ENCODE measurements at regions not wholly inside any gene's neighbourhood (a gene's known extent, or its start where the extent isn't known, plus 50 kb on each side); places are given as distances from the start of the nearest gene placed in this dataset.
"Not testable (repeated sequence)": the region's sequence is repeated elsewhere in the genome, so short reads cannot be mapped to it uniquely, and the experiment has no call there.

DNA sequence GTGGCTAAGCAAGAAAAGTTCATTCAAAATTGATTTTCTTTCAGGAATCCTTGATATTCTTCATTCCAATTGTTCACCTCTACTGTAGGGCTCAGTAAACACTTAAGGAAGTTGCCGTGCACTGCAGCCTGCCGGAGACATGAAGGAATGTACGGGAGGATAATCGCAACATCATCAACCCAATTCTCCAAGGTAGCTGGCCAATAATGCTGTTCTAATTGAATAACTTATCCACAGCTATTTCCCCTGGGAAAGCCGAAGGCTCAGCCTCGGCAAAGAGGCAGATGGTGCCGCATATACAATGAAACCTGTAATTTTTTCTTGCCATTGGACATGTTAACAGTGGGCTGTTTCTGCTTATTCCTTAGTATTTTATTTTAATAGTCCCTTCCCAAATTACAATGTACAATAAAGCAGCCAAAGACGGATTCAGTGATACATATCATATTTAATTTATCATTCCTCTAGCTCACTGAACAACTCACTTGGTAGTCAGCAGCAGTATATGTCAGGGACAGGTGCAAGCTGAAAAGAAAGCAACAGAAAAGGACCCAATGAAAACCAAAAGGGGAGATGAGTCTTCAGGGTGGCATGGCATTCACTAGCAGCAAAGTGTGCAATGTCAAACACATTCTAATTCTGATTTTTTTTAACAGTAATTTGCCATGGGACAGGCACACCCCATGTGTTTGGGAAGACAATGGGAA, 420.5 kb upstream of the KLF12 start:
- Histone ChIP-seq H3K79me1 (ENCODE audit: low read length) (no peaks in the 10 kb centered on the region), H4K5ac (ENCODE audit: low read length) (no peak overlapping the region), H3K4me2 (ENCODE audit: low read length) (no peak overlapping the region), H3K18ac (ENCODE audit: low read length) (no peak overlapping the region), H3K79me2 (ENCODE audit: control insufficient read depth, insufficient read depth, low read length) (no peaks in the 10 kb centered on the region), H3K4me3 (ENCODE audit: low read length) (no peak overlapping the region), H3K4me1 (ENCODE audit: control insufficient read depth, low read depth, low read length) (no peaks in the 10 kb centered on the region), H2BK120ac (ENCODE audit: low read depth, low read length) (no peak overlapping the region), H3K56ac (ENCODE audit: low read length) (no peak overlapping the region), H2BK15ac (replicated peaks; ENCODE audit: low read depth) (no peak overlapping the region), H4K8ac (ENCODE audit: low read depth, low read length) (no peak overlapping the region), H3K23ac (ENCODE audit: low read length) (no peak overlapping the region), H3K36me3 (ENCODE audit: control insufficient read depth, insufficient read depth, low read length) (no peaks in the 10 kb centered on the region), H3K9ac (ENCODE audit: low read length) (no peak overlapping the region), H2AK5ac (ENCODE audit: low read length) (no peak overlapping the region), H3K4ac (ENCODE audit: low read depth, low read length) (no peak overlapping the region), H2BK5ac (ENCODE audit: low read length) (no peak overlapping the region), H3K27me3 (ENCODE audit: insufficient read depth, low read length, poor library complexity) (no peaks in the 10 kb centered on the region), H3K27ac (ENCODE audit: low read depth, low read length) (no peak overlapping the region)
- WGBS (ENCODE audit: extremely low coverage, insufficient coverage, low lambda C conversion rate) = no CpG with 5 or more reads among the region's 8 CpGs
- no peak for DNase-seq

DNA sequence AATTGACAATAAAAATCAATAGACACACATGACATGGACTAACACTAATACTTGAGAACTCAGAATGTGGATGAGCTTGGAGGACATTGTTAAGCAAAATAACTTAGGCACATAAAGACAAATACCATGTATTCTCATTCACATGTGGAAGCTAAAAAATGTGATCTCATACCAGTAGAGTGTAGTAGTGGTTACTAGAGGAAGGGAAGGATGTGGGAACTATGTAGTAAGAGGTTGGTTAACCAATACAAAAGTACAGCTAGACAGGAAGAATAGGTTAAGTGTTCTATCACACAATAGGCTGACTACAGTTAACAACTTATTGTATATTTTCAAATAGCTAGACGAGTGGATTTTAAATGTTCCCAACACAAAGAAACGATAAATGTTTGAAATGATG, 415.8 kb upstream of the KLF12 start:
- H3K4me1 ChIP-seq (ENCODE audit: control insufficient read depth, low read depth, low read length) = no peaks in the 10 kb centered on the region
- no peak overlapping the region for H3K23ac ChIP-seq (ENCODE audit: low read length)
- no peaks in the 10 kb centered on the region for H3K79me2 ChIP-seq (ENCODE audit: control insufficient read depth, insufficient read depth, low read length)
- no peak overlapping the region for H2AK5ac ChIP-seq (ENCODE audit: low read length)
- no peak overlapping the region for H3K27ac ChIP-seq (ENCODE audit: low read depth, low read length)
- no peak overlapping the region for H2BK5ac ChIP-seq (ENCODE audit: low read length)
- no peak overlapping the region for H3K4ac ChIP-seq (ENCODE audit: low read depth, low read length)
- no CpG with 5 or more reads among the region's 2 CpGs for WGBS (ENCODE audit: extremely low coverage, insufficient coverage, low lambda C conversion rate)
- H4K5ac ChIP-seq (ENCODE audit: low read length) = no peak overlapping the region
- no peak overlapping the region for H3K9ac ChIP-seq (ENCODE audit: low read length)
- peak; percentile 29 for DNase-seq
- H3K4me3 ChIP-seq (ENCODE audit: low read length) = no peak overlapping the region
- H2BK120ac ChIP-seq (ENCODE audit: low read depth, low read length) = no peak overlapping the region
- no peak overlapping the region for H3K18ac ChIP-seq (ENCODE audit: low read length)
- H3K36me3 ChIP-seq (ENCODE audit: control insufficient read depth, insufficient read depth, low read length) = no peaks in the 10 kb centered on the region
- H4K8ac ChIP-seq (ENCODE audit: low read depth, low read length) = no peak overlapping the region
- H3K4me2 ChIP-seq (ENCODE audit: low read length) = no peak overlapping the region
- no peak overlapping the region for H2BK15ac ChIP-seq (replicated peaks; ENCODE audit: low read depth)
- H3K79me1 ChIP-seq (ENCODE audit: low read length) = no peaks in the 10 kb centered on the region
- H3K27me3 ChIP-seq (ENCODE audit: insufficient read depth, low read length, poor library complexity) = no peaks in the 10 kb centered on the region
- H3K56ac ChIP-seq (ENCODE audit: low read length) = no peak overlapping the region

DNA sequence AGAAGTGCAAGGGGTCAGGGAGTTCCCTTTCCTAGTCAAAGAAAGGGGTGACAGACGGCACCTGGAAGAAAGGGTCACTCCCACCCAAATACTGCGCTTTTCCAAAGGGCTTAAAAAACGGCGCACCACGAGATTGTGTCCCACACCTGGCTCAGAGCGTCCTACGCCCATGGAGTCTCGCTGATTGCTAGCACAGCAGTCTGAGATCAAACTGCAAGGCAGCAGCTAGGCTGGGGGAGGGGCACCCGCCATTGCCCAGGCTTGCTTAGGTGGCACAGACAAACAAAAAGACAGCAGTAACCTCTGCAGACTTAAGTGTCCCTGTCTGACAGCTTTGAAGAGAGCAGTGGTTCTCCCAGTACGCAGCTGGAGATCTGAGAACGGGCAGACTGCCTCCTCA, 402.4 kb upstream of the KLF12 start:
- H3K4me1 ChIP-seq (ENCODE audit: control insufficient read depth, low read depth, low read length); DNase-seq; H4K8ac ChIP-seq (ENCODE audit: low read depth, low read length); H2BK5ac ChIP-seq (ENCODE audit: low read length); H3K79me2 ChIP-seq (ENCODE audit: control insufficient read depth, insufficient read depth, low read length); H3K4me3 ChIP-seq (ENCODE audit: low read length); H2BK15ac ChIP-seq (replicated peaks; ENCODE audit: low read depth); H3K4ac ChIP-seq (ENCODE audit: low read depth, low read length); H3K23ac ChIP-seq (ENCODE audit: low read length); H4K5ac ChIP-seq (ENCODE audit: low read length); H3K27me3 ChIP-seq (ENCODE audit: insufficient read depth, low read length, poor library complexity); H3K36me3 ChIP-seq (ENCODE audit: control insufficient read depth, insufficient read depth, low read length); H3K27ac ChIP-seq (ENCODE audit: low read depth, low read length); H2BK120ac ChIP-seq (ENCODE audit: low read depth, low read length); H3K79me1 ChIP-seq (ENCODE audit: low read length); H2AK5ac ChIP-seq (ENCODE audit: low read length); H3K4me2 ChIP-seq (ENCODE audit: low read length); H3K56ac ChIP-seq (ENCODE audit: low read length); H3K18ac ChIP-seq (ENCODE audit: low read length); H3K9ac ChIP-seq (ENCODE audit: low read length): not testable (repeated sequence)
- WGBS (ENCODE audit: extremely low coverage, insufficient coverage, low lambda C conversion rate) = no CpG with 5 or more reads among the region's 11 CpGs

DNA sequence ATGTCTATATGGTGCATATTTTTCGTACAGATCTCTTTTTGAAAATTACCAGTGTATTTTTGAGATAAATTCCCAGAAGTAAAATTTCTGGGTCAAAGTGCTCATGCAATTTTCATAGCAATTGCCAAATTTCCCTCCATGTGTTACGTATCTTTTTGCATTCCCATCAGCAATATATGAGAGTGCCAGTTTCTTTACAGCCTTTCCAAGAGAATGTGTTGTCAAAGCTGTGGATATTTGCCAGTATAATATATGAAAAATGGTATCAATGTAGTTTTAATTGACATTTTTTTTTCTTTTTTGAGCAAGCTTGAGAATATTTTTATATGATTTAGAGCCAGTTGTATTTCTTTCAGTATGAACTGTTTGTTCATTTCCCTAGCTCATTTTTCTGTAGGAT, 399.0 kb upstream of the KLF12 start:
- no peak overlapping the region for H3K4me2 ChIP-seq (ENCODE audit: low read length)
- no peak overlapping the region for H3K27ac ChIP-seq (ENCODE audit: low read depth, low read length)
- no peak overlapping the region for H2BK120ac ChIP-seq (ENCODE audit: low read depth, low read length)
- H2BK5ac ChIP-seq (ENCODE audit: low read length) = no peak overlapping the region
- no peak overlapping the region for H4K5ac ChIP-seq (ENCODE audit: low read length)
- no peak overlapping the region for H4K8ac ChIP-seq (ENCODE audit: low read depth, low read length)
- H3K36me3 ChIP-seq (ENCODE audit: control insufficient read depth, insufficient read depth, low read length) = no peaks in the 10 kb centered on the region
- H3K4me3 ChIP-seq (ENCODE audit: low read length) = no peak overlapping the region
- H3K9ac ChIP-seq (ENCODE audit: low read length) = no peak overlapping the region
- no peak for DNase-seq
- no peak overlapping the region for H3K23ac ChIP-seq (ENCODE audit: low read length)
- no peak overlapping the region for H2BK15ac ChIP-seq (replicated peaks; ENCODE audit: low read depth)
- WGBS (ENCODE audit: extremely low coverage, insufficient coverage, low lambda C conversion rate) = no CpG with 5 or more reads among the region's 2 CpGs
- no peaks in the 10 kb centered on the region for H3K27me3 ChIP-seq (ENCODE audit: insufficient read depth, low read length, poor library complexity)
- no peak overlapping the region for H3K18ac ChIP-seq (ENCODE audit: low read length)
- H3K79me2 ChIP-seq (ENCODE audit: control insufficient read depth, insufficient read depth, low read length) = no peaks in the 10 kb centered on the region
- H3K79me1 ChIP-seq (ENCODE audit: low read length) = no peaks in the 10 kb centered on the region
- H3K4ac ChIP-seq (ENCODE audit: low read depth, low read length) = no peak overlapping the region
- no peaks in the 10 kb centered on the region for H3K4me1 ChIP-seq (ENCODE audit: control insufficient read depth, low read depth, low read length)
- no peak overlapping the region for H2AK5ac ChIP-seq (ENCODE audit: low read length)
- H3K56ac ChIP-seq (ENCODE audit: low read length) = no peak overlapping the region

DNA sequence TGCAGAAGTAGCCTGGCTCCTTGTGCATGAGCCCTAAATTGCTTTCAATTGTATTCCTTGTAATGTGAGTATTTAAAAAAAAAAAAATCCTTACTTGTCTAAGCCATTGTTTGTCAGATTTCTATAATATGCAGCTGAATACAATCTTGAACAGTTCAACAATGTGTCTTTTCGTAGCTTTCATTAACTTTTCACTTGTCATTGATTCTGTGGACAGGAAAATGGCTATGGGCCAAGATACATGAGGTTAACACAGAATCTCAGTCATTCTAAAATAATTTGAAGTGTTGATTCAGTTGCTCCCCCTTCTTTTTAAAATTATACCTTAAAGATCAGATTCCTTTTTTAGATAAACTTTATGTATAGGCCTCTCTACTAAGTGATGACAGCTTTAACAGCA, 395.8 kb upstream of the KLF12 start:
- no CpG with 5 or more reads among the region's 1 CpG for WGBS (ENCODE audit: extremely low coverage, insufficient coverage, low lambda C conversion rate)
- no peak overlapping the region for H3K27ac ChIP-seq (ENCODE audit: low read depth, low read length)

More for the DNA sequence above, 395.8 kb upstream of the KLF12 start:
- no peak overlapping the region for H3K4ac ChIP-seq (ENCODE audit: low read depth, low read length)
- H2BK15ac ChIP-seq (replicated peaks; ENCODE audit: low read depth) = no peak overlapping the region
- no peak overlapping the region for H2BK120ac ChIP-seq (ENCODE audit: low read depth, low read length)
- H3K23ac ChIP-seq (ENCODE audit: low read length) = no peak overlapping the region
- H3K36me3 ChIP-seq (ENCODE audit: control insufficient read depth, insufficient read depth, low read length) = no peaks in the 10 kb centered on the region
- no peaks in the 10 kb centered on the region for H3K79me1 ChIP-seq (ENCODE audit: low read length)
- no peak overlapping the region for H4K8ac ChIP-seq (ENCODE audit: low read depth, low read length)
- DNase-seq = no peak
- no peak overlapping the region for H3K56ac ChIP-seq (ENCODE audit: low read length)
- H3K9ac ChIP-seq (ENCODE audit: low read length) = no peak overlapping the region
- H4K5ac ChIP-seq (ENCODE audit: low read length) = no peak overlapping the region
- H3K79me2 ChIP-seq (ENCODE audit: control insufficient read depth, insufficient read depth, low read length) = no peaks in the 10 kb centered on the region
- no peaks in the 10 kb centered on the region for H3K4me1 ChIP-seq (ENCODE audit: control insufficient read depth, low read depth, low read length)
- no peak overlapping the region for H2BK5ac ChIP-seq (ENCODE audit: low read length)
- no peak overlapping the region for H3K18ac ChIP-seq (ENCODE audit: low read length)
- no peak overlapping the region for H3K4me3 ChIP-seq (ENCODE audit: low read length)
- H3K4me2 ChIP-seq (ENCODE audit: low read length) = no peak overlapping the region
- no peak overlapping the region for H2AK5ac ChIP-seq (ENCODE audit: low read length)
- no peaks in the 10 kb centered on the region for H3K27me3 ChIP-seq (ENCODE audit: insufficient read depth, low read length, poor library complexity)
